Spleen (tissue), 11 donors: ENCODE measurements at regions not wholly inside any gene's neighbourhood (a gene's known extent, or its start where the extent isn't known, plus 50 kb on each side); places are given as distances from the start of the nearest gene placed in this dataset.

Experiments used
- DNase-seq: peaks from one replicate; pipeline ENCODE4 v3.0.0-alpha.2; 2020
- H3K27ac ChIP-seq, 8 donors: fragments of 200-600 bp; sonication (generic) in 7 of 8; 1 replicate in 4 of 8; 2 replicates in 4 of 8; pipeline versions ENCODE4 v1.5.0 to v1.8.0; 2016 to 2021; ENCODE audit warnings: inconsistent platforms in 4 of 8, mild to moderate bottlenecking in 4 of 8, moderate library complexity in 1 of 8
- H3K27me3 ChIP-seq, 7 donors: fragments of 200-600 bp; sonication (generic) in 6 of 7; replicated peaks in 1 of 7; 1 replicate in 4 of 7; 2 replicates in 3 of 7; pipeline versions ENCODE4 v1.5.0 to v1.8.0; 2016 to 2021; ENCODE audit warnings: inconsistent platforms in 3 of 7, mild to moderate bottlenecking in 1 of 7
- H3K36me3 ChIP-seq, 6 donors: fragments of 200-600 bp; sonication (generic) in 5 of 6; 1 replicate in 4 of 6; 2 replicates in 2 of 6; pipeline versions ENCODE4 v1.5.0 to v1.8.0; 2016 to 2021; ENCODE audit warnings: inconsistent platforms in 2 of 6
- H3K4me1 ChIP-seq, 6 donors: fragments of 200-600 bp; sonication (generic) in 5 of 6; 1 replicate in 3 of 6; 2 replicates in 3 of 6; pipeline versions ENCODE4 v1.5.0 to v1.8.0; 2016 to 2021; ENCODE audit warnings: inconsistent platforms in 3 of 6
- H3K4me3 ChIP-seq, 8 donors: fragments of 200-600 bp; sonication (generic) in 7 of 8; 1 replicate in 4 of 8; 2 replicates in 4 of 8; pipeline versions ENCODE4 v1.5.0 to v1.8.0; 2016 to 2021; ENCODE audit warnings: inconsistent platforms in 4 of 8, mild to moderate bottlenecking in 4 of 8, moderate library complexity in 2 of 8
- H3K9me3 ChIP-seq, 8 donors: fragments of 200-600 bp; sonication (generic) in 7 of 8; 1 replicate in 4 of 8; 2 replicates in 4 of 8; pipeline versions ENCODE4 v1.5.0 to v1.8.0; 2016 to 2021; ENCODE audit warnings: inconsistent platforms in 4 of 8
- POLR2A ChIP-seq, 3 donors: fragments of 450-650 bp; IDR thresholded peaks; one replicate each; pipeline ENCODE4 v1.5.1; 2017; ENCODE audit warnings: antibody characterized with exemption in 3 of 3, mild to moderate bottlenecking in 1 of 3
- POLR2AphosphoS5 ChIP-seq, 3 donors: sonication (generic); formaldehyde crosslinking; IDR thresholded peaks; one replicate each; pipeline ENCODE4 v1.5.1; 2017; ENCODE audit warnings: antibody characterized with exemption in 3 of 3
- WGBS, 5 donors: extraction: QIAGEN DNeasy Blood & Tissue Kit in 3 of 5; methylation state at CpG; one replicate each; pipeline versions ENCODE4 v1.1.5 to v1.1.7; 2013 to 2018; 5-methylcytosine and 5-hydroxymethylcytosine counted together
- intact Hi-C: fragments of 100-400 bp; cut with DNase I; formaldehyde crosslinking; loops from one replicate; pipeline ENCODE4 v1.15.0; 2023; ENCODE audit warnings: low total_unique reads
- TF ChIP-seq, protein P1 (sequence below), 11 experiments: fragments of 200-600 bp in 7 of 11; fragments of 450-650 bp in 4 of 11; sonication (generic) in 4 of 11; IDR thresholded peaks in 8 of 11; conservative IDR thresholded peaks in 3 of 11; 1 replicate in 7 of 11; 2 replicates in 4 of 11; pipeline versions ENCODE4 v1.4.0 to v1.8.0; 2016 to 2021; ENCODE audit warnings: antibody characterized with exemption in 11 of 11, inconsistent platforms in 4 of 11, mild to moderate bottlenecking in 1 of 11
- donor health status: healthy with polysubstance abuse.
- donor health status: DM: no; HTN: no; CAD: no; lungs with moderate emphysema.
- donor health status: DM: no; HTN: no; CAD: no.
- donor health status: Bipolar disorder and iron deficiency.
- donor health status: healthy.
- donor health status: DM: no; HTN: no; CAD: no.
- donor health status: DM: yes; HTN: yes; CAD: no.

- 89 to 95% (median 91%) methylated on average over 1 of the region's 1 CpG for WGBS, 5 donors
Measured at GRCh38 chr21:24310788-24311187, 1296.5 kb downstream of the MRPL39 start.

DNA sequence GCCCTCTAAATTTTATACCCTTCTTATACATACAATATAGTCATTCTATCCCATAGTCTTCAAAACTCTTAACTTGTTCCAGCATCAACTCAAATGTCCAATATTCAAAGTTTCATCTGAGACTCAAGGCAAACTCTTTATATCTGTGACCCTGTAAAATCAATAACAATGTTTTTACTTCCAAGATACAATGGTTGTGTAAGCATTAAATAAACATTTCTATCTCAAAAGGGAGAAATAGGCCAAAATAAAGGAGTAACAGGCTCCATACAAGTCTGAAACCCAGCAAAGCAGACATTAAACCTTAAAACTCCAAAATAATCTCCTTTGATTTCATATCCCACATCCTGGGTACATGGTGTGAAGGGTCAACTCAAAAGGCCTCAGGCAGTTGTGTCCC is 1299.1 kb downstream of the MRPL39 start:
- H3K4me3 ChIP-seq: no peak overlapping the region
- intact Hi-C loops: no loop called here
- no peak overlapping the region for H3K27ac ChIP-seq
- H3K27me3 ChIP-seq: no peaks in the 10 kb centered on the region
- DNase-seq: no peak
- peaks cover 0 to 8% (median 0%) of the 10 kb centered on the region in 8 donors for H3K9me3 ChIP-seq
- no peaks in the 10 kb centered on the region for H3K4me1 ChIP-seq
- H3K36me3 ChIP-seq: no peaks in the 10 kb centered on the region
- TF ChIP-seq, protein P1, sequence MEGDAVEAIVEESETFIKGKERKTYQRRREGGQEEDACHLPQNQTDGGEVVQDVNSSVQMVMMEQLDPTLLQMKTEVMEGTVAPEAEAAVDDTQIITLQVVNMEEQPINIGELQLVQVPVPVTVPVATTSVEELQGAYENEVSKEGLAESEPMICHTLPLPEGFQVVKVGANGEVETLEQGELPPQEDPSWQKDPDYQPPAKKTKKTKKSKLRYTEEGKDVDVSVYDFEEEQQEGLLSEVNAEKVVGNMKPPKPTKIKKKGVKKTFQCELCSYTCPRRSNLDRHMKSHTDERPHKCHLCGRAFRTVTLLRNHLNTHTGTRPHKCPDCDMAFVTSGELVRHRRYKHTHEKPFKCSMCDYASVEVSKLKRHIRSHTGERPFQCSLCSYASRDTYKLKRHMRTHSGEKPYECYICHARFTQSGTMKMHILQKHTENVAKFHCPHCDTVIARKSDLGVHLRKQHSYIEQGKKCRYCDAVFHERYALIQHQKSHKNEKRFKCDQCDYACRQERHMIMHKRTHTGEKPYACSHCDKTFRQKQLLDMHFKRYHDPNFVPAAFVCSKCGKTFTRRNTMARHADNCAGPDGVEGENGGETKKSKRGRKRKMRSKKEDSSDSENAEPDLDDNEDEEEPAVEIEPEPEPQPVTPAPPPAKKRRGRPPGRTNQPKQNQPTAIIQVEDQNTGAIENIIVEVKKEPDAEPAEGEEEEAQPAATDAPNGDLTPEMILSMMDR (IDR thresholded peaks at IDR 0.05 in 8 of 11, conservative IDR thresholded peaks at IDR 0.05 in 3 of 11): no peak
- TF ChIP-seq POLR2AphosphoS5 (IDR thresholded peaks at IDR 0.05): no peak
- TF ChIP-seq POLR2A (IDR thresholded peaks at IDR 0.05): no peak

More at GRCh38 chr21:24310788-24311187, 1296.5 kb downstream of the MRPL39 start:
- no peak for DNase-seq
- Histone ChIP-seq H3K36me3 (no peaks in the 10 kb centered on the region), H3K27me3 (no peaks in the 10 kb centered on the region), H3K9me3 (peaks cover 0 to 8% (median 0%) of the 10 kb centered on the region in 8 donors), H3K27ac (no peak overlapping the region), H3K4me1 (no peaks in the 10 kb centered on the region), H3K4me3 (no peak overlapping the region)
- TF ChIP-seq POLR2A (IDR thresholded peaks at IDR 0.05) (no peak), POLR2AphosphoS5 (IDR thresholded peaks at IDR 0.05) (no peak)
- TF ChIP-seq, protein P1 (IDR thresholded peaks at IDR 0.05 in 8 of 11, conservative IDR thresholded peaks at IDR 0.05 in 3 of 11): no peak
- intact Hi-C loops: no loop called here

- Histone ChIP-seq H3K36me3 (no peaks in the 10 kb centered on the region), H3K9me3 (no peaks in the 10 kb centered on the region), H3K4me3 (no peak overlapping the region), H3K4me1 (no peaks in the 10 kb centered on the region), H3K27ac (no peak overlapping the region), H3K27me3 (no peaks in the 10 kb centered on the region)
- DNase-seq: no peak
- intact Hi-C loops: no loop called here
- no peak for TF ChIP-seq POLR2A (IDR thresholded peaks at IDR 0.05)
- no peak for TF ChIP-seq POLR2AphosphoS5 (IDR thresholded peaks at IDR 0.05)
Measured at GRCh38 chr21:24302400-24302799, 1304.9 kb downstream of the MRPL39 start.

GRCh38 chr21:24298040-24298439 is 1309.2 kb downstream of the MRPL39 start:
- Histone ChIP-seq H3K9me3 (no peaks in the 10 kb centered on the region), H3K4me1 (no peaks in the 10 kb centered on the region), H3K27ac (no peak overlapping the region), H3K27me3 (no peaks in the 10 kb centered on the region), H3K4me3 (no peak overlapping the region), H3K36me3 (no peaks in the 10 kb centered on the region)
- WGBS, 5 donors: 85 to 97% (median 92%) methylated on average over 1 of the region's 1 CpG
- DNase-seq: no peak
- intact Hi-C loops: no loop called here
- TF ChIP-seq, protein P1 (IDR thresholded peaks at IDR 0.05 in 8 of 11, conservative IDR thresholded peaks at IDR 0.05 in 3 of 11): no peak
- TF ChIP-seq POLR2AphosphoS5 (IDR thresholded peaks at IDR 0.05): no peak

DNA sequence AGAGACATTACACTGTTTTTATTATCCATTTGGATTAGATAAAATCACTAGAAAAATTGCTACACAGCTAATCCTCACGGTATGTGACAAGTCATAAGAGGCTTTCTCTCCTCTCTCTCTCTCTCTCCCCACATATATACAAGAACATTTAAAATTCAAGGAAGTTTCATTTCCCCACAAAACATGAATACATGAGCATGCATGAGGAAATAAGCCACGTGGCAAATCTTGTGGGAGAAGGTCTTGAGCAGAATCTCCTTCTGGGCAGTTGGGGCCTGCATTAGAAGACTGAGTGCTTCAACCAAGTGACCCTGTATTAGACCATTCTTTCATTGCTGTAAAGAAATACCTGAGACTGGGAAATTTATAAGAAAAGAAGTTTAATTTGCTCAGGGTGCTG is 1313.1 kb downstream of the MRPL39 start:
- H3K27ac ChIP-seq: no peak overlapping the region
- no peaks in the 10 kb centered on the region for H3K4me1 ChIP-seq
- no peaks in the 10 kb centered on the region for H3K9me3 ChIP-seq
- H3K27me3 ChIP-seq: no peaks in the 10 kb centered on the region
- no peak overlapping the region for H3K4me3 ChIP-seq
- 37 to 50% (median 46%) methylated on average over 2 of the region's 2 CpGs for WGBS, 5 donors
- no peak for DNase-seq
- TF ChIP-seq, protein P1 (IDR thresholded peaks at IDR 0.05 in 8 of 11, conservative IDR thresholded peaks at IDR 0.05 in 3 of 11): no peak
- TF ChIP-seq POLR2A (IDR thresholded peaks at IDR 0.05) (no peak), POLR2AphosphoS5 (IDR thresholded peaks at IDR 0.05) (no peak)
- intact Hi-C loops: no loop called here
- H3K36me3 ChIP-seq: no peaks in the 10 kb centered on the region
